ENCODE measurements at regions not wholly inside any gene's neighbourhood (a gene's known extent, or its start where the extent isn't known, plus 50 kb on each side); places are given as distances from the start of the nearest gene placed in this dataset.
"Not testable (repeated sequence)": the region's sequence is repeated elsewhere in the genome, so short reads cannot be mapped to it uniquely, and the experiment has no call there.

GRCh38 chr9:41272879-41273548, 83.9 kb upstream of the ZNG1F start:
- not testable (repeated sequence) for TF ChIP-seq CTCF, POLR2A (IDR thresholded peaks at IDR 0.05)

All from heart left ventricle (tissue), 13 donors.